HEK293 (cell line): ENCODE measurements at regions not wholly inside any gene's neighbourhood (a gene's known extent, or its start where the extent isn't known, plus 50 kb on each side); places are given as distances from the start of the nearest gene placed in this dataset.

Source experiments
- BCL11A ChIP-seq: fragments of 450-650 bp; formaldehyde crosslinking; IDR thresholded peaks from 2 replicates; pipeline ENCODE4 v1.5.1; 2016; ENCODE audit warnings: low read depth, missing biosample characterization, missing genetic modification characterization
- HOXA7 ChIP-seq: sonication (generic); formaldehyde crosslinking; IDR thresholded peaks from 2 replicates; pipeline ENCODE4 v1.8.1; 2022; ENCODE audit warnings: missing genetic modification reagents, borderline replicate concordance
- SP3 ChIP-seq: fragments of 450-650 bp; formaldehyde crosslinking; IDR thresholded peaks from 2 replicates; pipeline ENCODE4 v1.5.1; 2016; ENCODE audit warnings: missing biosample characterization, missing genetic modification characterization
- TSHZ1 ChIP-seq: fragments of 450-650 bp; formaldehyde crosslinking; IDR thresholded peaks from 2 replicates; pipeline ENCODE4 v1.5.1; 2016; ENCODE audit warnings: missing biosample characterization, missing genetic modification characterization, borderline replicate concordance
- ZNF146 ChIP-seq: fragments of 450-650 bp; formaldehyde crosslinking; IDR thresholded peaks from 2 replicates; pipeline ENCODE4 v1.5.1; 2016; ENCODE audit warnings: missing biosample characterization, missing genetic modification characterization
- ZNF16 ChIP-seq: fragments of 450-650 bp; formaldehyde crosslinking; IDR thresholded peaks from 2 replicates; pipeline ENCODE4 v1.5.1; 2016; ENCODE audit warnings: low read depth, missing biosample characterization, missing genetic modification characterization
- ZNF501 ChIP-seq: fragments of 450-650 bp; formaldehyde crosslinking; IDR thresholded peaks from 2 replicates; pipeline ENCODE4 v1.5.1; 2016; ENCODE audit warnings: missing biosample characterization, missing genetic modification characterization
- ZNF626 ChIP-seq: fragments of 450-650 bp; sonication (Bioruptor Pico); formaldehyde crosslinking; IDR thresholded peaks from 2 replicates; pipeline ENCODE4 v1.5.1; 2018; ENCODE audit warnings: missing biosample characterization, missing genetic modification characterization, inconsistent platforms
- ZNF791 ChIP-seq: fragments of 450-650 bp; formaldehyde crosslinking; IDR thresholded peaks from 2 replicates; pipeline ENCODE4 v1.5.1; 2016; ENCODE audit warnings: missing biosample characterization, missing genetic modification characterization
- ZSCAN30 ChIP-seq: fragments of 450-650 bp; IDR thresholded peaks from 2 replicates; pipeline ENCODE4 v1.5.1; 2018; ENCODE audit warnings: missing biosample characterization, mild to moderate bottlenecking, missing genetic modification characterization, moderate library complexity
- TF ChIP-seq, protein P1 (sequence below): fragments of 450-650 bp; formaldehyde crosslinking; IDR thresholded peaks from 2 replicates; pipeline ENCODE4 v1.5.1; 2016; ENCODE audit warnings: missing biosample characterization, missing genetic modification characterization
- TF ChIP-seq, protein P2 (sequence below): fragments of 450-650 bp; formaldehyde crosslinking; IDR thresholded peaks from 2 replicates; pipeline ENCODE4 v1.5.1; 2016; ENCODE audit warnings: missing biosample characterization, missing genetic modification characterization, borderline replicate concordance
- TF ChIP-seq, protein P3 (sequence below): fragments of 450-650 bp; formaldehyde crosslinking; IDR thresholded peaks from 2 replicates; pipeline ENCODE4 v1.5.1; 2016; ENCODE audit warnings: missing biosample characterization, missing genetic modification characterization, low read depth
- TF ChIP-seq, protein P4 (sequence below): fragments of 450-650 bp; formaldehyde crosslinking; IDR thresholded peaks from 2 replicates; pipeline ENCODE4 v1.5.1; 2017; ENCODE audit warnings: missing biosample characterization, missing genetic modification characterization

DNA sequence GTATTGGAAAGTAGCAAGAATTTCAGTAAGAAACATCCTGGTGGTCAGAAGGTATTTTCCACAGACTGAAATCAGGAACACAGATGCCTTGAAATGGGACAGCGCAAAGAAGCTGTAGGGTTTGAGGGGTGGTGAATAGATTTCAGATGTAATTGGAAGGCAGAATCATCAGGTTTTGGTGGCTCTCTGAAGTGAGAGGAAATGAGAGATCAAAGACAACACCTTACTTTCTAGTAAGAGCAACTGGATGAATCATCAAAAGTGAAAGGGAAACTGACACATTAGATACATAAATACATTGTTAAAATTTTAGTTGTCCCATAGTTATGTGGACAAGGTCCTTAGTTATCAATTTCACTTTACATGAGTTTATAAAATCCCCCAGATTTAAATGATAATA is 188.2 kb upstream of the SLC27A6 start:
- no peak for TF ChIP-seq BCL11A (tag by site-specific recombination)
- TF ChIP-seq, protein P1, sequence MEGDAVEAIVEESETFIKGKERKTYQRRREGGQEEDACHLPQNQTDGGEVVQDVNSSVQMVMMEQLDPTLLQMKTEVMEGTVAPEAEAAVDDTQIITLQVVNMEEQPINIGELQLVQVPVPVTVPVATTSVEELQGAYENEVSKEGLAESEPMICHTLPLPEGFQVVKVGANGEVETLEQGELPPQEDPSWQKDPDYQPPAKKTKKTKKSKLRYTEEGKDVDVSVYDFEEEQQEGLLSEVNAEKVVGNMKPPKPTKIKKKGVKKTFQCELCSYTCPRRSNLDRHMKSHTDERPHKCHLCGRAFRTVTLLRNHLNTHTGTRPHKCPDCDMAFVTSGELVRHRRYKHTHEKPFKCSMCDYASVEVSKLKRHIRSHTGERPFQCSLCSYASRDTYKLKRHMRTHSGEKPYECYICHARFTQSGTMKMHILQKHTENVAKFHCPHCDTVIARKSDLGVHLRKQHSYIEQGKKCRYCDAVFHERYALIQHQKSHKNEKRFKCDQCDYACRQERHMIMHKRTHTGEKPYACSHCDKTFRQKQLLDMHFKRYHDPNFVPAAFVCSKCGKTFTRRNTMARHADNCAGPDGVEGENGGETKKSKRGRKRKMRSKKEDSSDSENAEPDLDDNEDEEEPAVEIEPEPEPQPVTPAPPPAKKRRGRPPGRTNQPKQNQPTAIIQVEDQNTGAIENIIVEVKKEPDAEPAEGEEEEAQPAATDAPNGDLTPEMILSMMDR (tag by site-specific recombination) = no peak
- no peak for TF ChIP-seq HOXA7 (CRISPR knock-in tag)
- no peak for TF ChIP-seq ZNF16 (tag by site-specific recombination)
- TF ChIP-seq, protein P2, sequence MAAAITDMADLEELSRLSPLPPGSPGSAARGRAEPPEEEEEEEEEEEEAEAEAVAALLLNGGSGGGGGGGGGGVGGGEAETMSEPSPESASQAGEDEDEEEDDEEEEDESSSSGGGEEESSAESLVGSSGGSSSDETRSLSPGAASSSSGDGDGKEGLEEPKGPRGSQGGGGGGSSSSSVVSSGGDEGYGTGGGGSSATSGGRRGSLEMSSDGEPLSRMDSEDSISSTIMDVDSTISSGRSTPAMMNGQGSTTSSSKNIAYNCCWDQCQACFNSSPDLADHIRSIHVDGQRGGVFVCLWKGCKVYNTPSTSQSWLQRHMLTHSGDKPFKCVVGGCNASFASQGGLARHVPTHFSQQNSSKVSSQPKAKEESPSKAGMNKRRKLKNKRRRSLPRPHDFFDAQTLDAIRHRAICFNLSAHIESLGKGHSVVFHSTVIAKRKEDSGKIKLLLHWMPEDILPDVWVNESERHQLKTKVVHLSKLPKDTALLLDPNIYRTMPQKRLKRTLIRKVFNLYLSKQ (tag by site-specific recombination) = no peak
- TF ChIP-seq ZNF626 (tag by site-specific recombination) = no peak
- TF ChIP-seq, protein P3, sequence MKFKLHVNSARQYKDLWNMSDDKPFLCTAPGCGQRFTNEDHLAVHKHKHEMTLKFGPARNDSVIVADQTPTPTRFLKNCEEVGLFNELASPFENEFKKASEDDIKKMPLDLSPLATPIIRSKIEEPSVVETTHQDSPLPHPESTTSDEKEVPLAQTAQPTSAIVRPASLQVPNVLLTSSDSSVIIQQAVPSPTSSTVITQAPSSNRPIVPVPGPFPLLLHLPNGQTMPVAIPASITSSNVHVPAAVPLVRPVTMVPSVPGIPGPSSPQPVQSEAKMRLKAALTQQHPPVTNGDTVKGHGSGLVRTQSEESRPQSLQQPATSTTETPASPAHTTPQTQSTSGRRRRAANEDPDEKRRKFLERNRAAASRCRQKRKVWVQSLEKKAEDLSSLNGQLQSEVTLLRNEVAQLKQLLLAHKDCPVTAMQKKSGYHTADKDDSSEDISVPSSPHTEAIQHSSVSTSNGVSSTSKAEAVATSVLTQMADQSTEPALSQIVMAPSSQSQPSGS (tag by site-specific recombination) = no peak
- TF ChIP-seq TSHZ1 (tag by site-specific recombination) = no peak
- TF ChIP-seq SP3 = no peak
- TF ChIP-seq ZNF791 = no peak
- TF ChIP-seq, protein P4, sequence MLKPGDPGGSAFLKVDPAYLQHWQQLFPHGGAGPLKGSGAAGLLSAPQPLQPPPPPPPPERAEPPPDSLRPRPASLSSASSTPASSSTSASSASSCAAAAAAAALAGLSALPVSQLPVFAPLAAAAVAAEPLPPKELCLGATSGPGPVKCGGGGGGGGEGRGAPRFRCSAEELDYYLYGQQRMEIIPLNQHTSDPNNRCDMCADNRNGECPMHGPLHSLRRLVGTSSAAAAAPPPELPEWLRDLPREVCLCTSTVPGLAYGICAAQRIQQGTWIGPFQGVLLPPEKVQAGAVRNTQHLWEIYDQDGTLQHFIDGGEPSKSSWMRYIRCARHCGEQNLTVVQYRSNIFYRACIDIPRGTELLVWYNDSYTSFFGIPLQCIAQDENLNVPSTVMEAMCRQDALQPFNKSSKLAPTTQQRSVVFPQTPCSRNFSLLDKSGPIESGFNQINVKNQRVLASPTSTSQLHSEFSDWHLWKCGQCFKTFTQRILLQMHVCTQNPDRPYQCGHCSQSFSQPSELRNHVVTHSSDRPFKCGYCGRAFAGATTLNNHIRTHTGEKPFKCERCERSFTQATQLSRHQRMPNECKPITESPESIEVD (tag by site-specific recombination) = no peak
- no peak for TF ChIP-seq ZNF501
- TF ChIP-seq ZNF146 (tag by site-specific recombination) = no peak
- no peak for TF ChIP-seq ZSCAN30 (tag by site-specific recombination)
